K562 (cell line): ENCODE measurements at regions not wholly inside any gene's neighbourhood (a gene's known extent, or its start where the extent isn't known, plus 50 kb on each side); places are given as distances from the start of the nearest gene placed in this dataset.

Source experiments
- BCOR ChIP-seq: fragments of 450-650 bp; IDR thresholded peaks from 2 replicates; pipeline ENCODE4 v1.6.1; 2016
- EZH2 ChIP-seq: IDR thresholded peaks from 2 replicates; pipeline ENCODE4 v1.6.1; 2012; ENCODE audit warnings: low read depth, mild to moderate bottlenecking, inconsistent platforms, low read length, borderline replicate concordance
- MTA2 ChIP-seq: fragments of 450-650 bp; IDR thresholded peaks from 2 replicates; pipeline ENCODE4 v1.6.1; 2016; ENCODE audit warnings: low read depth
- MYBL2 ChIP-seq, 2 experiments: fragments of 450-650 bp in 1 of 2; sonication (generic) in 1 of 2; formaldehyde crosslinking in 1 of 2; IDR thresholded peaks; 2 replicates each; pipeline versions ENCODE4 v1.6.1 to v1.8.1; 2017 to 2022; ENCODE audit warnings: borderline replicate concordance in 1 of 2, inconsistent platforms in 1 of 2, low read depth in 1 of 2, mild to moderate bottlenecking in 1 of 2, missing genetic modification reagents in 1 of 2, moderate library complexity in 1 of 2
- NFE2 ChIP-seq: IDR thresholded peaks from 2 replicates; pipeline ENCODE4 v1.6.1; 2014; ENCODE audit warnings: antibody characterized with exemption, low read depth
- NR2C2 ChIP-seq, 2 experiments: fragments of 200-800 bp in 1 of 2; sonication (Bioruptor generic) in 1 of 2; sonication (generic) in 1 of 2; formaldehyde crosslinking in 1 of 2; IDR thresholded peaks; 2 replicates each; pipeline versions ENCODE4 v1.6.1 to v1.8.0; 2016 to 2022; ENCODE audit warnings: mild to moderate bottlenecking in 1 of 2, missing compliant biosample characterization in 1 of 2, missing genetic modification characterization in 1 of 2, missing genetic modification reagents in 1 of 2
- NRF1 ChIP-seq, 2 experiments: fragments of 450-650 bp; IDR thresholded peaks in 1 of 2; conservative IDR thresholded peaks in 1 of 2; 2 replicates each; pipeline ENCODE4 v1.6.1; 2014; ENCODE audit warnings: mild to moderate bottlenecking in 2 of 2
- POLR2A ChIP-seq: fragments of 450-650 bp; conservative IDR thresholded peaks from 2 replicates; pipeline ENCODE4 v1.6.1; 2016
- ZBTB33 ChIP-seq: sonication (generic); formaldehyde crosslinking; IDR thresholded peaks from 2 replicates; pipeline ENCODE4 v1.8.1; 2023; ENCODE audit warnings: mild to moderate bottlenecking, missing genetic modification reagents
- ZNF253 ChIP-seq: fragments of 250-450 bp; sonication (Bioruptor Pico); conservative IDR thresholded peaks from 2 replicates; pipeline ENCODE4 v1.6.1; 2021; ENCODE audit warnings: mild to moderate bottlenecking
- ZNF444 ChIP-seq: fragments of 250-450 bp; sonication (Bioruptor Pico); IDR thresholded peaks from 2 replicates; pipeline ENCODE4 v1.4.0; 2020; ENCODE audit warnings: mild to moderate bottlenecking, moderate library complexity
- TF ChIP-seq, protein P1 (sequence below), 3 experiments: IDR thresholded peaks in 2 of 3; conservative IDR thresholded peaks in 1 of 3; 2 replicates each; pipeline ENCODE4 v1.5.1; 2011 to 2012; ENCODE audit warnings: low read length in 3 of 3, mild to moderate bottlenecking in 3 of 3, control low read depth in 2 of 3, improper control_type of control experiment in 1 of 3, inconsistent platforms in 1 of 3, low read depth in 1 of 3, mixed read lengths in 1 of 3, moderate library complexity in 1 of 3; ENCODE audit not compliant: insufficient read depth in 2 of 3

DNA sequence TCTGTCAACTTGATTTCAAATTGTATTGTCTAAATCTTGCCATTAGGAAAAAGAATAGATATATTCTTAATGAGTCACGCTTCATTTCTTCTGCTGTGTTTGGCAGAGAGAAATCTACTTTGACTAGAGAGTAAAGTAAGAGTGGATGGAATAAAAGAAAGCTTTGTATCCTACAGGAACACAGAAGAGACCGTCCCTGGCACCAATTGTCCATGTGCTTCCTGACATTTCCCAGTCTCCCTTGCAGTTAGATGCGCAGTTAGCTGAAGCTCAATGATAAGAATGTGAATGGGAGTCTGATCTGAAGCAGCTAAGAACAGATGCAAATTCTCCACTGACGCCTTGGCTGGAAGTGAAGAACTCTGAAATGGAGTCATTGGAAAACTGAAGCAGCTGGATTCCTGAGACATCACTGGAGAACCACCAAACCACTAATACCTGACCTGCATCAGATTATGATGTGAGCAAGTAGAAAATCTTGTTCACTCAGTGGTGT is 528.2 kb upstream of the MARCKS start:
- TF ChIP-seq MYBL2 (IDR thresholded peaks at IDR 0.05; ENCODE audit: low read depth) = no peak
- TF ChIP-seq MYBL2 (CRISPR knock-in tag; IDR thresholded peaks at IDR 0.05; ENCODE audit: borderline replicate concordance) = no peak
- TF ChIP-seq ZNF253 (CRISPR knock-in tag) = no peak
- TF ChIP-seq ZBTB33 (CRISPR knock-in tag) = no peak
- TF ChIP-seq POLR2A = no peak
- TF ChIP-seq NR2C2 (CRISPR knock-in tag; IDR thresholded peaks at IDR 0.05) = no peak
- no peak for TF ChIP-seq NR2C2 (tag; IDR thresholded peaks at IDR 0.05)
- TF ChIP-seq, protein P1, sequence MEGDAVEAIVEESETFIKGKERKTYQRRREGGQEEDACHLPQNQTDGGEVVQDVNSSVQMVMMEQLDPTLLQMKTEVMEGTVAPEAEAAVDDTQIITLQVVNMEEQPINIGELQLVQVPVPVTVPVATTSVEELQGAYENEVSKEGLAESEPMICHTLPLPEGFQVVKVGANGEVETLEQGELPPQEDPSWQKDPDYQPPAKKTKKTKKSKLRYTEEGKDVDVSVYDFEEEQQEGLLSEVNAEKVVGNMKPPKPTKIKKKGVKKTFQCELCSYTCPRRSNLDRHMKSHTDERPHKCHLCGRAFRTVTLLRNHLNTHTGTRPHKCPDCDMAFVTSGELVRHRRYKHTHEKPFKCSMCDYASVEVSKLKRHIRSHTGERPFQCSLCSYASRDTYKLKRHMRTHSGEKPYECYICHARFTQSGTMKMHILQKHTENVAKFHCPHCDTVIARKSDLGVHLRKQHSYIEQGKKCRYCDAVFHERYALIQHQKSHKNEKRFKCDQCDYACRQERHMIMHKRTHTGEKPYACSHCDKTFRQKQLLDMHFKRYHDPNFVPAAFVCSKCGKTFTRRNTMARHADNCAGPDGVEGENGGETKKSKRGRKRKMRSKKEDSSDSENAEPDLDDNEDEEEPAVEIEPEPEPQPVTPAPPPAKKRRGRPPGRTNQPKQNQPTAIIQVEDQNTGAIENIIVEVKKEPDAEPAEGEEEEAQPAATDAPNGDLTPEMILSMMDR (IDR thresholded peaks at IDR 0.05 in 2 of 3, conservative IDR thresholded peaks at IDR 0.05 in 1 of 3; ENCODE audit: insufficient read depth in 2 of 3, low read depth in 1 of 3, low read length in 3 of 3) = no peak
- no peak for TF ChIP-seq EZH2
- no peak for TF ChIP-seq ZNF444 (CRISPR knock-in tag)
- no peak for TF ChIP-seq BCOR
- no peak for TF ChIP-seq NFE2
- TF ChIP-seq MTA2 = no peak
- TF ChIP-seq NRF1 (conservative IDR thresholded peaks at IDR 0.05 in 1 of 2, IDR thresholded peaks at IDR 0.05 in 1 of 2) = no peak
